ENCODE measurements at regions not wholly inside any gene's neighbourhood (a gene's known extent, or its start where the extent isn't known, plus 50 kb on each side); places are given as distances from the start of the nearest gene placed in this dataset.

DNA sequence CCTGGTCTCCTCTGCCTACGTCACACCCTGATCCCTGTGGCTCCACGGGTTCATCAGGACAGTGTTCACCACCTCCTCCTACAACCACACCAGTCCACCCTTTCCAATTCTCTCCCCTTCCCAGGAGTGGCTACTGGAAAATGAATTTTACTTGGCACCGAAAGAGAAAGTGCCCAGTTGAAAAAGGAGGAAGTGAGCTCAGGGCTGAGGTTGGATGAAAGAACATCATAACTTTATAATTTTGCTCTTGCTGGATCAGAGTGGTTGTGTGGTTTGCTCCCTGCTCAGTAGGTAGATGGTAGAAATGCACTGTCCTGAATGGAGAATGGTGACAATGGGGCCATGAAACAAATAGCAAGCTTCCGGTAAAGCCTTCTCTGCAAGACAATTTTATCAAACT is 140.3 kb upstream of the DDX18 start:
- H3K4me3 ChIP-seq (ENCODE audit: low read depth, low read length), result no peak overlapping the region
- in situ Hi-C loops (cut with HindIII; ENCODE audit: low sequenced_read_pairs), result no loop called here
- TF ChIP-seq, protein P1, sequence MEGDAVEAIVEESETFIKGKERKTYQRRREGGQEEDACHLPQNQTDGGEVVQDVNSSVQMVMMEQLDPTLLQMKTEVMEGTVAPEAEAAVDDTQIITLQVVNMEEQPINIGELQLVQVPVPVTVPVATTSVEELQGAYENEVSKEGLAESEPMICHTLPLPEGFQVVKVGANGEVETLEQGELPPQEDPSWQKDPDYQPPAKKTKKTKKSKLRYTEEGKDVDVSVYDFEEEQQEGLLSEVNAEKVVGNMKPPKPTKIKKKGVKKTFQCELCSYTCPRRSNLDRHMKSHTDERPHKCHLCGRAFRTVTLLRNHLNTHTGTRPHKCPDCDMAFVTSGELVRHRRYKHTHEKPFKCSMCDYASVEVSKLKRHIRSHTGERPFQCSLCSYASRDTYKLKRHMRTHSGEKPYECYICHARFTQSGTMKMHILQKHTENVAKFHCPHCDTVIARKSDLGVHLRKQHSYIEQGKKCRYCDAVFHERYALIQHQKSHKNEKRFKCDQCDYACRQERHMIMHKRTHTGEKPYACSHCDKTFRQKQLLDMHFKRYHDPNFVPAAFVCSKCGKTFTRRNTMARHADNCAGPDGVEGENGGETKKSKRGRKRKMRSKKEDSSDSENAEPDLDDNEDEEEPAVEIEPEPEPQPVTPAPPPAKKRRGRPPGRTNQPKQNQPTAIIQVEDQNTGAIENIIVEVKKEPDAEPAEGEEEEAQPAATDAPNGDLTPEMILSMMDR (IDR thresholded peaks at IDR 0.05; ENCODE audit: low read depth, low read length), result no peak
- DNase-seq (ENCODE audit: low read depth, low spot score), result no peak

DNA sequence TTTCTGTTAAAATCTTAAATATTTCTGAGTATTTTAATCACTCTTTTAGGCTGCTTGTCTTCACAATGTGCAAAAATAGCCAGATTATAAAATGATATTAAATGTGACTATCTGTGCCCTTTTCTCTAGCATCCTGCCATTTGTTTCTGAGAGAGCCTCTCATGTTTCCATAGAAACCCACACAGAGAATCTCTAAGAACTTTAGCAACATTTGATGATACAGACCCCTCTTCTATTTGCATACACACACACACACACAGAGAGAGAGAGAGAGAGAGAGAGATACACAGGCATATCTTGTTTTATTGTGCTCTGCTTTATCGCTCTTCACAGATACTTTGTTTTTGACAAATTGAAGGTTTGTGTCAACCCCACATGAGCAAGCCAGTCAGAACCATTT is 134.5 kb upstream of the DDX18 start:
- H3K4me3 ChIP-seq (ENCODE audit: low read depth, low read length), result no peak overlapping the region
- in situ Hi-C loops (cut with HindIII; ENCODE audit: low sequenced_read_pairs), result no loop called here
- DNase-seq (ENCODE audit: low read depth, low spot score), result no peak
- TF ChIP-seq, protein P1 (IDR thresholded peaks at IDR 0.05; ENCODE audit: low read depth, low read length), result no peak

DNA sequence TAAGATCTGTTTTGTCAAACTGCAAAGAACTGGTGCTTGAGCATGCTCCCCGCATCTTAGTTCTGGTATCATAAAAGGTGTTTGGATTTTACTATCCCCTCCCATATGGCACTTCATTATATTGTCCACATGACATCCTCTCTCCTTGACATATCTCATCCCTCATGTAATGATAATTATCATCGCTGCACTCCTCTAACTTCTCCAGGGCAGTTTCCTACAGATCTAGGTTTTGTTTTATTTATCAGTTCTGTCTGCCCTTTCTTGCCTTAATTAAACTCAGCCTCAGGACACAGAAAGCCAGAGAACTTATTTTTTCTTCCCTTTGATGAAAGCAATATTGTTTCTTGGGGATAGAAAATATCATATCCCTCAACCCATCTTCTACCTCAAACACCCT is 129.6 kb upstream of the DDX18 start:
- TF ChIP-seq, protein P1 (IDR thresholded peaks at IDR 0.05; ENCODE audit: low read depth, low read length), result no peak
- in situ Hi-C loops (cut with HindIII; ENCODE audit: low sequenced_read_pairs), result no loop called here
- DNase-seq (ENCODE audit: low read depth, low spot score), result no peak
- H3K4me3 ChIP-seq (ENCODE audit: low read depth, low read length), result no peak overlapping the region

DNA sequence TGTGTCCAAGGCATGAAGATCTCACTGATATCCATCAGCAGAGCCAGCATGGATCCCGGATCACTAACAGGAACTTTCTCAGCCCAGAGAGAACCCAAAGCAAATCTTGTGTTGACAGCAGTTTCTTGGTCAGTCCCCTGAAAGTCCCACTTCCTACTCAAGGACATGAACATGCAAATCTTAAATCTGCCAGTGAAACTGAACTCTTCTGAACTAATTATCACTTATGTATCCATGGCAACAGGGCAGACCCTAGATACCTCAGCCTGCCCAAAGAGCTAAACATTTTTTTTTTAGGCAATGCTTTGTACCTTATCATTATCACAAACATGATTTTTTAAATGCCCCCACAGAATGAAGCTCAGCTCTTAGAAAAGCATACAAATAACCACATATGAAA is 127.8 kb upstream of the DDX18 start:
- in situ Hi-C loops (cut with HindIII; ENCODE audit: low sequenced_read_pairs), result no loop called here
- no peak for DNase-seq (ENCODE audit: low read depth, low spot score)
- H3K4me3 ChIP-seq (ENCODE audit: low read depth, low read length), result no peak overlapping the region
- TF ChIP-seq, protein P1 (IDR thresholded peaks at IDR 0.05; ENCODE audit: low read depth, low read length), result no peak

DNA sequence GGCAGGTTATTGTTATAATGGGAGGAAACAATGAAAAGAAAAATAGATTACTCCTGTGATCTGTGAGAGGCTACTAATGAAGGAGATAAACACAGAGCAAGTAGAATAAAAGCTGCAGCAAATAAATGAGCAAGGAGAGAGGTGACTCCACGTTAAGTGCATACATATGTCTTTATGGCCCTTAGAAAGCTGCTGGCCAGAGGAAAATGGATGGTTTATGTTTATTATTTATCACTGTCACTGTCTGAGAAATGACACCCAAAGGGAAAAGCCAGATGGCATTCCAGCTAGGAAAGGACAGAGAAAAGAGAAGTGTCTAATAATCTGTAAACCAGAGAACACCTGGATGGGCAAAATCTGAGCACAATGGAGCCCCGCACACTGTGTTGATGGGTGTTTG is 122.9 kb upstream of the DDX18 start:
- DNase-seq (ENCODE audit: low read depth, low spot score), result no peak
- TF ChIP-seq, protein P1 (IDR thresholded peaks at IDR 0.05; ENCODE audit: low read depth, low read length), result no peak
- no peak overlapping the region for H3K4me3 ChIP-seq (ENCODE audit: low read depth, low read length)
- in situ Hi-C loops (cut with HindIII; ENCODE audit: low sequenced_read_pairs), result no loop called here

DNA sequence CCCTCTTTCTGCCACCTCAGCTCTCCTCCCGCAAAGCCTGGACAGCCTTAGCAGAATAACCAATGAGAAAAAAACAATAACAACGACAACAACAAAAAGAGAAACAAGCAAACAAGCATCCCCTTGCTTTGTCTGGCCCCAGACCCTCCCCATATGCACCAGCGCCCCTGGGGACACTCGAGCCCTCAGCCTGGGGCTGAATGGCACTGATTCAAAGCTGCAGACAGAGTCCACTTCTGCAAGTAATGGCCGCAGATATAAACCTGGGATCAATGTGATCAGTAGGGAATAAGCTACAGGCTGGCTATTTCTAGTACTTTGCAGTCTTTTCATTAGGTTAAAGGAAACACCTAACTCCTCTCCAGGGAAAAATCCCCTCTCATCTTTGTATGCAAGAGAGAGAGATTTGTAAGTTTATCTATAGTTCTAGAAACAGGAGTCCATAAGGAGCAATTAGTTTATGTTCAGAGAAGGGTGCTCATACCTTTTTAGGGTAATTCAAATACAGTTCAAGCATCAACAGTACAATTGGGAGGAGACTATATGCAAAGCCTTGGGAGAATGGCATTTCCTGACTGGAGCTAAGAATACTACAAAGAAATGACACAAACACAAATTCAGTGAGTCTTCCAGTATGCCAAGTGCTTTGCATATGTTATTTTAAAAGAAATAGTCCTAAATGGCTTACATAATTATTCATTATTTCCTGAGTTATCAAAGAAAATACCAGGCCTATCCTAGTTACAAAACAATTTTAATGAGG is 122.3 kb upstream of the DDX18 start:
- TF ChIP-seq, protein P1 (IDR thresholded peaks at IDR 0.05; ENCODE audit: low read depth, low read length), result no peak
- H3K4me3 ChIP-seq (ENCODE audit: low read depth, low read length), result no peak overlapping the region
- in situ Hi-C loops (cut with HindIII; ENCODE audit: low sequenced_read_pairs), result no loop called here
- no peak for DNase-seq (ENCODE audit: low read depth, low spot score)
